KBM-7 (cell line): ENCODE measurements at regions not wholly inside any gene's neighbourhood (a gene's known extent, or its start where the extent isn't known, plus 50 kb on each side); places are given as distances from the start of the nearest gene placed in this dataset.

ENCODE experiments used
- DNase-seq: peaks from one replicate; pipeline ENCODE4 v3.0.0-alpha.2; 2015
- in situ Hi-C: fragments of 300-500 bp; cut with MboI; formaldehyde crosslinking; loops from 2 replicates; pipeline ENCODE4 v1.14.3; 2020; ENCODE audit warnings: low sequenced_read_pairs, low pct_unique_long_range_greater_than_20kb, mixed read lengths

- in situ Hi-C loops, result no loop called here
- DNase-seq, result peak; percentile 31
Observed at GRCh38 chr21:35236090-35236489, 187.0 kb upstream of the RUNX1 start.

- in situ Hi-C loops, result no loop called here
Observed at GRCh38 chr21:35234725-35235124, 185.6 kb upstream of the RUNX1 start.

GRCh38 chr21:35233756-35234155, 184.7 kb upstream of the RUNX1 start:
- no peak for DNase-seq
- in situ Hi-C loops, result no loop called here

More at GRCh38 chr21:35234725-35235124, 185.6 kb upstream of the RUNX1 start:
- DNase-seq, result peak; percentile 53

- in situ Hi-C loops, result no loop called here
- no peak for DNase-seq
Observed at GRCh38 chr21:35232545-35233176, 183.6 kb upstream of the RUNX1 start.

GRCh38 chr21:35231090-35231489, 182.0 kb upstream of the RUNX1 start:
- in situ Hi-C loops, result no loop called here
- DNase-seq, result no peak

- DNase-seq, result no peak
- in situ Hi-C loops, result no loop called here
Observed at GRCh38 chr21:35229290-35229689, 180.2 kb upstream of the RUNX1 start.

GRCh38 chr21:35227786-35228185, 178.7 kb upstream of the RUNX1 start:
- DNase-seq, result no peak
- in situ Hi-C loops, result no loop called here

GRCh38 chr21:35226968-35227744, 178.1 kb upstream of the RUNX1 start:
- in situ Hi-C loops, result no loop called here
- DNase-seq, result peak; percentile 76

GRCh38 chr21:35226328-35226727, 177.2 kb upstream of the RUNX1 start:
- no peak for DNase-seq
- in situ Hi-C loops, result no loop called here

GRCh38 chr21:35225573-35225972, 176.5 kb upstream of the RUNX1 start:
- in situ Hi-C loops, result no loop called here
- DNase-seq, result no peak

- no peak for DNase-seq
- in situ Hi-C loops, result no loop called here
Observed at GRCh38 chr21:35223480-35224156, 174.5 kb upstream of the RUNX1 start.

GRCh38 chr21:35222541-35222941, 173.4 kb upstream of the RUNX1 start:
- in situ Hi-C loops, result no loop called here
- DNase-seq, result peak; percentile 49

- in situ Hi-C loops, result no loop called here
- peak; percentile 44 for DNase-seq
Observed at GRCh38 chr21:35222021-35222420, 172.9 kb upstream of the RUNX1 start.

- in situ Hi-C loops, result no loop called here
Observed at GRCh38 chr21:35220301-35220700, 171.2 kb upstream of the RUNX1 start.

GRCh38 chr21:35219719-35220118, 170.6 kb upstream of the RUNX1 start:
- no peak for DNase-seq
- in situ Hi-C loops, result no loop called here

More at GRCh38 chr21:35220301-35220700, 171.2 kb upstream of the RUNX1 start:
- DNase-seq, result no peak

- in situ Hi-C loops, result no loop called here
- DNase-seq, result no peak
Observed at GRCh38 chr21:35219291-35219690, 170.2 kb upstream of the RUNX1 start.

GRCh38 chr21:35217504-35218060, 168.5 kb upstream of the RUNX1 start:
- in situ Hi-C loops, result no loop called here

GRCh38 chr21:35216996-35217395, 167.9 kb upstream of the RUNX1 start:
- DNase-seq, result no peak
- in situ Hi-C loops, result no loop called here

More at GRCh38 chr21:35217504-35218060, 168.5 kb upstream of the RUNX1 start:
- DNase-seq, result no peak

GRCh38 chr21:35215870-35216269, 166.8 kb upstream of the RUNX1 start:
- no peak for DNase-seq
- in situ Hi-C loops, result no loop called here
